Ovary (tissue), 7 donors: ENCODE measurements at regions not wholly inside any gene's neighbourhood (a gene's known extent, or its start where the extent isn't known, plus 50 kb on each side); places are given as distances from the start of the nearest gene placed in this dataset.

ENCODE experiments used
- DNase-seq, 5 donors: peaks; one replicate each; pipeline ENCODE4 v3.0.0-alpha.2; 2019 to 2020
- H3K27ac ChIP-seq, 2 donors: fragments of 200-600 bp; one replicate each; pipeline versions ENCODE4 v1.5.1 to v1.8.0; 2019 to 2022
- H3K27me3 ChIP-seq: fragments of 200-600 bp; one replicate; pipeline ENCODE4 v1.8.0; 2022
- H3K36me3 ChIP-seq: fragments of 200-600 bp; sonication (generic); one replicate; pipeline ENCODE4 v1.5.1; 2019
- H3K4me1 ChIP-seq: one replicate; pipeline ENCODE4 v1.8.1; 2013; ENCODE audit warnings: mild to moderate bottlenecking, moderate library complexity; ENCODE audit not compliant: insufficient read depth
- H3K4me3 ChIP-seq: fragments of 200-600 bp; sonication (generic); one replicate; pipeline ENCODE4 v1.5.1; 2017
- H3K9me3 ChIP-seq, 2 donors: fragments of 200-600 bp in 1 of 2; sonication (generic) in 1 of 2; one replicate each; pipeline versions ENCODE4 v1.5.1 to v1.8.1; 2013 to 2019; ENCODE audit warnings: mild to moderate bottlenecking in 1 of 2, moderate library complexity in 1 of 2
- CTCF ChIP-seq, 3 donors: fragments of 450-650 bp in 2 of 3; fragments of 200-600 bp in 1 of 3; IDR thresholded peaks; one replicate each; pipeline versions ENCODE4 v1.5.1 to v1.8.0; 2016 to 2022; ENCODE audit warnings: antibody characterized with exemption in 3 of 3, mild to moderate bottlenecking in 1 of 3
- EP300 ChIP-seq: sonication (generic); formaldehyde crosslinking; IDR thresholded peaks from one replicate; pipeline ENCODE4 v1.6.1; 2017; ENCODE audit warnings: antibody characterized with exemption
- POLR2A ChIP-seq: fragments of 450-650 bp; IDR thresholded peaks from one replicate; pipeline ENCODE4 v1.6.1; 2017; ENCODE audit warnings: antibody characterized with exemption, mild to moderate bottlenecking, moderate library complexity
- WGBS, 3 donors: extraction: QIAGEN DNeasy Blood & Tissue Kit in 1 of 3; methylation state at CpG; one replicate each; pipeline versions ENCODE4 v1.1.5 to v1.1.7; 2013 to 2017; 5-methylcytosine and 5-hydroxymethylcytosine counted together
- intact Hi-C, 4 donors: fragments of 100-400 bp; cut with DNase I; formaldehyde crosslinking; loops; one replicate each; pipeline versions ENCODE4 v1.11.0 to v1.15.1; 2022 to 2023
- donor health status: DM: no; HTN: no; CAD: no; lungs with moderate emphysema.
- donor health status: DM: no; HTN: no; CAD: no.
- donor health status: Bipolar disorder and iron deficiency.
- donor health status: DM: no; HTN: no; CAD: no.
- donor health status: DM: yes; HTN: yes; CAD: no.

DNA sequence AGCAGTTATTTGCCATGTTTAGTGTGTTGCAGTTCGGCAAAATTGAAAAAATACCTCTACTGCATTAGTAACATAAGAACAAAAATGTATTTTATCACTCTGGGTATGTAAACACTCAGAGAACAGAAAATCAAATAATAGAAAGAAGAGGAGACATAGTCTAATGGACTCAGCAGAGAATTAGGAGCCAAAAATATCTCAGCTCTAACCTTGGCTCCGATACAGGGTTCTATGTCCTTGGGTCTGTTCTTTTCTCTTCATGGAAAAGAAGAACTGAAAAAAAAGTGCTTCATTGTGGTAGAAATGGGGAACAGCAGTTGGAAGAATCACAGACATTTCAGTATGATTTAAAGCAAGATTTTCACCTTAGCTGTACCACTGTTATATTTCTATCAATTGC is 240.5 kb upstream of the CXXC4 start:
- intact Hi-C loops: no loop called here
- H3K36me3 ChIP-seq: no peaks in the 10 kb centered on the region
- no peaks in the 10 kb centered on the region for H3K27me3 ChIP-seq
- no peak overlapping the region for H3K27ac ChIP-seq
- 2 to 14% (median 4%) methylated on average over 2 of the region's 2 CpGs for WGBS, 3 donors
- no peak overlapping the region for H3K4me3 ChIP-seq
- DNase-seq: no peak
- no peaks in the 10 kb centered on the region for H3K4me1 ChIP-seq
- H3K9me3 ChIP-seq: no peaks in the 10 kb centered on the region
- TF ChIP-seq POLR2A (no peak), CTCF (IDR thresholded peaks at IDR 0.05) (no peak), EP300 (no peak)

DNA sequence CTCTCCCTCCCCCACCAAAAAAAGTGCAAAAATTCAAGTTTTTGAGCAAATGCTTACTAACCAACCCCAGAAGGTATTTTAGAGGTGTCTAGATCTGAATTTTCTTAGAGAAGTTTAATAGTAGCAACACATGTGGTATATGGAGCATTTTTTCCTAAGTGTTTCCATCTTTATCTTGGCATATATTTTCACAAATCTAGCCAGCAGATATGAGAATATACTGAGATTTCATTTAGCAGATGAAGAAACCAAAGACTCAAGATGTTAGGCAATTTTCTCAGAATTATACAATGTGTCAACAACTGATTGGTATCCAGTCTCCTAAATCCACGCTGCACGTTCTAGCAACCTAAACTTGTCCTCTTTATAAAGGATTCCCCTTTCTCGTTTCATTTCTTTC is 245.5 kb upstream of the CXXC4 start:
- intact Hi-C loops: no loop called here
- H3K27me3 ChIP-seq: no peaks in the 10 kb centered on the region
- no peak for TF ChIP-seq CTCF (IDR thresholded peaks at IDR 0.05)
- TF ChIP-seq EP300: no peak
- no peak for TF ChIP-seq POLR2A
- H3K36me3 ChIP-seq: no peaks in the 10 kb centered on the region
- 86 to 91% (median 91%) methylated on average over 3 of the region's 3 CpGs for WGBS, 3 donors
- no peak for DNase-seq
- no peak overlapping the region for H3K4me3 ChIP-seq
- no peak overlapping the region for H3K27ac ChIP-seq
- no peaks in the 10 kb centered on the region for H3K9me3 ChIP-seq
- H3K4me1 ChIP-seq: no peaks in the 10 kb centered on the region

DNA sequence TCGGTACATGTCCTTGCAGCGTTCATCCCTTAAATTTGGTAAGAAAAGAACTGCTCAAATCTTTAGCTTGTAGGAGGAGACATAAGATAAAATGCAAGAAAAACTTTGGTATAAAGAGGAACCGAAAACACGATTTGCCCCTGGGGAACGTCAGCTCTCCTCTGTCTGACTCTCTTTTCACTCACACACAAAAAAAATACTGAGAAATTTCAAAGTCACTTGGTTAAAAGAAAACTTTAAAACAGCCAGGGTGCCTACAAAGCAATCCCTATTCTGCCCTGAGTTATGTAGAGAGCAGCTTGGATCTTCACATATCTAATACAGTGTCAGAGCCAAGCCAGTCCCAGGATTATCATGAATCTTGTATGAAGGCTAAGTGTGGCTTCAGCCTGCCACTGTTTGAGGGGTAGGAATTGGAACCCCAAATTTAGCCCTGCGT is 248.5 kb upstream of the CXXC4 start:
- no peak for TF ChIP-seq EP300
- no peak for TF ChIP-seq CTCF (IDR thresholded peaks at IDR 0.05)
- TF ChIP-seq POLR2A: no peak
- H3K36me3 ChIP-seq: no peaks in the 10 kb centered on the region
- H3K4me1 ChIP-seq: no peaks in the 10 kb centered on the region
- H3K27me3 ChIP-seq: no peaks in the 10 kb centered on the region
- no peak overlapping the region for H3K4me3 ChIP-seq
- 21 to 40% (median 21%) methylated on average over 6 of the region's 6 CpGs for WGBS, 3 donors
- no peaks in the 10 kb centered on the region for H3K9me3 ChIP-seq
- intact Hi-C loops: no loop called here
- no peak for DNase-seq
- no peak overlapping the region for H3K27ac ChIP-seq

- TF ChIP-seq EP300: no peak
- no peak for TF ChIP-seq CTCF (IDR thresholded peaks at IDR 0.05)
- TF ChIP-seq POLR2A: no peak
- Histone ChIP-seq H3K27me3 (no peaks in the 10 kb centered on the region), H3K4me1 (no peaks in the 10 kb centered on the region), H3K36me3 (no peaks in the 10 kb centered on the region), H3K4me3 (no peak overlapping the region), H3K9me3 (no peaks in the 10 kb centered on the region), H3K27ac (no peak overlapping the region)
- DNase-seq: no peak
- 23 to 36% (median 35%) methylated on average over 1 of the region's 1 CpG for WGBS, 3 donors
- intact Hi-C loops: no loop called here
Measured at GRCh38 chr4:104747635-104748034, 252.9 kb upstream of the CXXC4 start.

DNA sequence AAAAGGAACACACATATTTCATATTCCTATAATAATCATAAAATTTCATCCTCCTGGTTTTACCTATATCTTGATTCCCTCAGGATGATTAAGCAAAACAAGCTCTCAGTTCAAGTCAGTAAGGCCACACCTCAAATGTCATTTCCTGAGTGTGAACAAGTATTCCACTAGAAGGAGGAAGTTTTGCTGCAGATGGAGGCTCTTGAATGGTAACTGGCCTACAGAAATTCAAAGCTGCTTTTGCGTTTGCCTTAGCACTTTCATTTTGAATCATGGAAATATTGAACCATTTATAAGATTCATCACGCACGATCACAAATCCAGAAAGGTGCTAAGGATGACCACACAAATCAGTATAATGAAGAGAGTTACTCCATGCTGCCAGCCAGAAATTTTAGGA is 254.4 kb upstream of the CXXC4 start:
- Histone ChIP-seq H3K4me3 (no peak overlapping the region), H3K27me3 (no peaks in the 10 kb centered on the region), H3K4me1 (no peaks in the 10 kb centered on the region), H3K36me3 (no peaks in the 10 kb centered on the region), H3K9me3 (no peaks in the 10 kb centered on the region), H3K27ac (no peak overlapping the region)
- intact Hi-C loops: no loop called here
- WGBS, 3 donors: 90 to 91% (median 90%) methylated on average over 3 of the region's 3 CpGs
- DNase-seq: no peak
- TF ChIP-seq EP300 (no peak), CTCF (IDR thresholded peaks at IDR 0.05) (no peak), POLR2A (no peak)
